Erythroblast (primary cell): ENCODE measurements at regions not wholly inside any gene's neighbourhood (a gene's known extent, or its start where the extent isn't known, plus 50 kb on each side); places are given as distances from the start of the nearest gene placed in this dataset.

ENCODE experiments used
- GATA1 ChIP-seq: IDR thresholded peaks from 2 replicates; pipeline ENCODE4 v1.6.1; 2011; ENCODE audit warnings: low read depth, mild to moderate bottlenecking, control low read depth, low read length, moderate library complexity
- POLR2A ChIP-seq: IDR thresholded peaks from 2 replicates; pipeline ENCODE4 v1.6.1; 2011; ENCODE audit warnings: mild to moderate bottlenecking, low read length

DNA sequence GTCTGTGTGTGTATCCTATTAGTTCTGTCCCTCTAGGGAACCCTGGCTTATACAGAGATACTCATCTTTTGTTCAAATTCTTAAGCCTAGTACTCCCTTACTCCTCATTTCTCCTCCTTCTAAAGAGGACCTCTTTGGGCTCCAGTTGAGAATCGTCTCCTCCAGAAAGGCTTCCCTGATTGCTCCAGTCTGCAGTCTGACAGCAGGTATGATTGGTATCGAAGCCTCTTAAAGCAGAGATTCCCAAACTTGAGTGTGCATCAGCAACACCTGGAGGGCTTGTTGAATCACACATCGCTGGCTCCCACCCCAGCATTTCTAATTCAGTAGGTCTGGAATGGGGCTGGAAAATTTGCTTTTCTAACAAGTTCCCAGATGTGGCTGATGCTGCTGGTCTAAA lies 60.9 kb upstream of the NMNAT3 start:
- TF ChIP-seq POLR2A (no peak), GATA1 (no peak)
